Neural progenitor cell (in vitro differentiated cells): ENCODE measurements at regions not wholly inside any gene's neighbourhood (a gene's known extent, or its start where the extent isn't known, plus 50 kb on each side); places are given as distances from the start of the nearest gene placed in this dataset.

Experiments used
- DNase-seq: peaks from one replicate; pipeline ENCODE4 v3.0.0-alpha.2; 2016; ENCODE audit warnings: low spot score
- H2AFZ ChIP-seq: fragments of 200-600 bp; sonication (generic); replicated peaks from 2 replicates; pipeline ENCODE4 v1.6.1; 2016; ENCODE audit warnings: antibody characterized with exemption
- H3F3A ChIP-seq: fragments of 200-600 bp; sonication (generic); 2 replicates; pipeline ENCODE4 v1.6.1; 2016; ENCODE audit warnings: antibody characterized with exemption, low read depth
- H3K27ac ChIP-seq: fragments of 200-600 bp; sonication (generic); 2 replicates; pipeline ENCODE4 v1.5.1; 2016; ENCODE audit warnings: mild to moderate bottlenecking
- H3K27me3 ChIP-seq: fragments of 200-600 bp; sonication (generic); 2 replicates; pipeline ENCODE4 v1.6.1; 2016; ENCODE audit warnings: mild to moderate bottlenecking, moderate library complexity
- H3K36me3 ChIP-seq: fragments of 200-600 bp; sonication (generic); 2 replicates; pipeline ENCODE4 v1.5.1; 2016
- H3K4me1 ChIP-seq: fragments of 200-600 bp; sonication (generic); 2 replicates; pipeline ENCODE4 v1.6.1; 2016; ENCODE audit warnings: mixed run types
- H3K4me2 ChIP-seq: fragments of 200-600 bp; sonication (generic); 2 replicates; pipeline ENCODE4 v1.6.1; 2016
- H3K4me3 ChIP-seq: fragments of 200-600 bp; sonication (generic); 2 replicates; pipeline ENCODE4 v1.5.1; 2016
- H3K79me2 ChIP-seq: fragments of 200-600 bp; sonication (generic); 2 replicates; pipeline ENCODE4 v1.6.1; 2016; ENCODE audit warnings: low read depth
- H3K9ac ChIP-seq: fragments of 200-600 bp; sonication (generic); 2 replicates; pipeline ENCODE4 v1.6.1; 2016
- H3K9me3 ChIP-seq: fragments of 200-600 bp; sonication (generic); 2 replicates; pipeline ENCODE4 v1.5.1; 2016; ENCODE audit warnings: low read depth
- H4K20me1 ChIP-seq: fragments of 200-600 bp; sonication (generic); 2 replicates; pipeline ENCODE4 v1.6.1; 2016; ENCODE audit warnings: low read depth
- H3K27ac Mint-ChIP-seq: 3 replicates; pipeline ENCODE4 v1.8.0; 2021; ENCODE audit warnings: mixed read lengths
- H3K27me3 Mint-ChIP-seq: 2 replicates; pipeline ENCODE4 v1.8.0; 2022; ENCODE audit warnings: low read depth, mild to moderate bottlenecking, inconsistent platforms, moderate library complexity, mixed read lengths; ENCODE audit not compliant: insufficient read depth
- H3K36me3 Mint-ChIP-seq: 3 replicates; pipeline ENCODE4 v1.8.0; 2021; ENCODE audit warnings: mixed read lengths
- H3K4me1 Mint-ChIP-seq: 3 replicates; pipeline ENCODE4 v1.8.0; 2021; ENCODE audit warnings: mixed read lengths
- H3K4me3 Mint-ChIP-seq: 3 replicates; pipeline ENCODE4 v1.8.0; 2021; ENCODE audit warnings: mild to moderate bottlenecking, moderate library complexity, mixed read lengths
- H3K9me3 Mint-ChIP-seq: 3 replicates; pipeline ENCODE4 v1.8.0; 2020; ENCODE audit warnings: mixed read lengths
- CTCF ChIP-seq: fragments of 200-600 bp; sonication (generic); IDR thresholded peaks from 2 replicates; pipeline ENCODE4 v1.5.1; 2017; ENCODE audit warnings: antibody characterized with exemption, mild to moderate bottlenecking
- EZH2 ChIP-seq: fragments of 200-600 bp; sonication (generic); IDR thresholded peaks from 2 replicates; pipeline ENCODE4 v1.6.1; 2017; ENCODE audit warnings: antibody characterized with exemption, mild to moderate bottlenecking, moderate library complexity
- EZH2phosphoT487 ChIP-seq: fragments of 200-600 bp; sonication (generic); IDR thresholded peaks from 2 replicates; pipeline ENCODE4 v1.6.1; 2017; ENCODE audit warnings: antibody characterized with exemption

- H3K9ac ChIP-seq: no peak overlapping the region
- H3K4me2 ChIP-seq: no peak overlapping the region
- Mint-ChIP-seq H3K27me3 (no peaks in the 10 kb centered on the region), H3K9me3 (peaks cover 11% of the 10 kb centered on the region), H3K27ac (no peak overlapping the region), H3K4me1 (peaks cover 4% of the 10 kb centered on the region), H3K4me3 (no peak overlapping the region), H3K36me3 (no peaks in the 10 kb centered on the region)
- H2AFZ ChIP-seq: no peak overlapping the region
- no peaks in the 10 kb centered on the region for H4K20me1 ChIP-seq
- no peak for TF ChIP-seq CTCF
- TF ChIP-seq EZH2: no peak
- no peak for TF ChIP-seq EZH2phosphoT487
- H3K27ac ChIP-seq: no peak overlapping the region
- no peaks in the 10 kb centered on the region for H3K79me2 ChIP-seq
- no peaks in the 10 kb centered on the region for H3F3A ChIP-seq
- H3K9me3 ChIP-seq: no peaks in the 10 kb centered on the region
- no peaks in the 10 kb centered on the region for H3K4me1 ChIP-seq
- H3K36me3 ChIP-seq: no peaks in the 10 kb centered on the region
- no peaks in the 10 kb centered on the region for H3K27me3 ChIP-seq
- DNase-seq: no peak
- no peak overlapping the region for H3K4me3 ChIP-seq
Measured at GRCh38 chr13:80558074-80558473, 217.1 kb upstream of the SPRY2 start.

GRCh38 chr13:80555796-80556678 lies 215.1 kb upstream of the SPRY2 start:
- Mint-ChIP-seq H3K36me3 (no peaks in the 10 kb centered on the region), H3K9me3 (peaks cover 11% of the 10 kb centered on the region), H3K27ac (no peak overlapping the region), H3K4me1 (peaks cover 11% of the 10 kb centered on the region), H3K27me3 (no peaks in the 10 kb centered on the region), H3K4me3 (no peak overlapping the region)
- H2AFZ ChIP-seq: no peak overlapping the region
- no peak overlapping the region for H3K27ac ChIP-seq
- no peak overlapping the region for H3K4me2 ChIP-seq
- H3K79me2 ChIP-seq: no peaks in the 10 kb centered on the region
- H3K36me3 ChIP-seq: no peaks in the 10 kb centered on the region
- no peaks in the 10 kb centered on the region for H4K20me1 ChIP-seq
- no peaks in the 10 kb centered on the region for H3F3A ChIP-seq
- no peaks in the 10 kb centered on the region for H3K27me3 ChIP-seq
- H3K9me3 ChIP-seq: no peaks in the 10 kb centered on the region
- no peak overlapping the region for H3K9ac ChIP-seq
- H3K4me3 ChIP-seq: no peak overlapping the region
- no peak for DNase-seq
- no peaks in the 10 kb centered on the region for H3K4me1 ChIP-seq
- TF ChIP-seq CTCF (no peak), EZH2phosphoT487 (no peak), EZH2 (no peak)

GRCh38 chr13:80552851-80553440 lies 212.0 kb upstream of the SPRY2 start:
- peak overlapping the region; percentile 33 for H3K27ac Mint-ChIP-seq
- no peak for TF ChIP-seq EZH2phosphoT487
- TF ChIP-seq CTCF: no peak
- no peak for TF ChIP-seq EZH2
- no peak overlapping the region for H3K4me3 Mint-ChIP-seq
- H3K36me3 ChIP-seq: no peaks in the 10 kb centered on the region
- H3K27me3 Mint-ChIP-seq: no peaks in the 10 kb centered on the region
- H2AFZ ChIP-seq: peak overlapping the region; percentile 71
- peaks cover 14% of the 10 kb centered on the region for H3K4me1 Mint-ChIP-seq
- no peak overlapping the region for H3K9ac ChIP-seq
- H3K4me2 ChIP-seq: no peak overlapping the region
- no peaks in the 10 kb centered on the region for H3K9me3 Mint-ChIP-seq
- H3K9me3 ChIP-seq: no peaks in the 10 kb centered on the region
- H3K4me1 ChIP-seq: no peaks in the 10 kb centered on the region
- H3K27ac ChIP-seq: no peak overlapping the region
- no peaks in the 10 kb centered on the region for H3K36me3 Mint-ChIP-seq
- no peaks in the 10 kb centered on the region for H3F3A ChIP-seq
- no peak for DNase-seq
- H3K4me3 ChIP-seq: no peak overlapping the region
- H3K79me2 ChIP-seq: no peaks in the 10 kb centered on the region
- H4K20me1 ChIP-seq: no peaks in the 10 kb centered on the region
- no peaks in the 10 kb centered on the region for H3K27me3 ChIP-seq
